Loucy (cell line): ENCODE measurements at regions not wholly inside any gene's neighbourhood (a gene's known extent, or its start where the extent isn't known, plus 50 kb on each side); places are given as distances from the start of the nearest gene placed in this dataset.

Experiments
- H2AFZ ChIP-seq: fragments of 200-600 bp; sonication (generic); 2 replicates; pipeline ENCODE4 v1.6.0; 2016; ENCODE audit warnings: antibody characterized with exemption, mild to moderate bottlenecking, low read length, moderate library complexity
- H3F3A ChIP-seq: fragments of 200-600 bp; 2 replicates; pipeline ENCODE4 v1.6.0; 2016; ENCODE audit warnings: antibody characterized with exemption, low read depth, mild to moderate bottlenecking
- H3K27me3 ChIP-seq: fragments of 200-600 bp; sonication (generic); 2 replicates; pipeline ENCODE4 v1.6.1; 2014; ENCODE audit warnings: low read length, mild to moderate bottlenecking; ENCODE audit not compliant: insufficient read depth, poor library complexity, severe bottlenecking
- H3K36me3 ChIP-seq: fragments of 200-600 bp; sonication (generic); 2 replicates; pipeline ENCODE4 v1.6.1; 2016; ENCODE audit warnings: low read length; ENCODE audit not compliant: insufficient read depth
- H3K4me1 ChIP-seq: fragments of 200-600 bp; sonication (generic); 2 replicates; pipeline ENCODE4 v1.5.1; 2014; ENCODE audit warnings: low read length, mild to moderate bottlenecking; ENCODE audit not compliant: insufficient read depth, poor library complexity, severe bottlenecking
- H3K4me2 ChIP-seq: fragments of 200-600 bp; sonication (generic); 2 replicates; pipeline ENCODE4 v1.6.0; 2014; ENCODE audit warnings: antibody characterized with exemption, low read length, low read depth, mild to moderate bottlenecking; ENCODE audit not compliant: poor library complexity, severe bottlenecking
- H3K4me3 ChIP-seq: fragments of 200-600 bp; sonication (generic); 2 replicates; pipeline ENCODE4 v1.5.1; 2014; ENCODE audit warnings: low read length, mild to moderate bottlenecking, mixed read lengths; ENCODE audit not compliant: poor library complexity, severe bottlenecking
- H3K79me2 ChIP-seq: fragments of 200-600 bp; sonication (generic); 2 replicates; pipeline ENCODE4 v1.6.1; 2014; ENCODE audit warnings: low read length; ENCODE audit not compliant: insufficient read depth
- H3K9ac ChIP-seq: fragments of 200-600 bp; sonication (generic); 2 replicates; pipeline ENCODE4 v1.6.0; 2014; ENCODE audit warnings: mild to moderate bottlenecking, low read depth, low read length, moderate library complexity; ENCODE audit not compliant: poor library complexity, severe bottlenecking
- H3K9me2 ChIP-seq: fragments of 200-600 bp; sonication (generic); replicated peaks from 2 replicates; pipeline ENCODE4 v1.6.1; 2016; ENCODE audit warnings: low read depth, low read length, mixed read lengths
- H3K9me3 ChIP-seq: fragments of 200-600 bp; sonication (generic); 2 replicates; pipeline ENCODE4 v1.6.1; 2014; ENCODE audit warnings: mild to moderate bottlenecking, antibody characterized with exemption, low read length, low read depth; ENCODE audit not compliant: insufficient read depth
- H4K20me1 ChIP-seq: fragments of 200-600 bp; sonication (generic); 2 replicates; pipeline ENCODE4 v1.6.0; 2014; ENCODE audit warnings: antibody characterized with exemption, low read length, mild to moderate bottlenecking; ENCODE audit not compliant: insufficient read depth, poor library complexity, severe bottlenecking
- EZH2phosphoT487 ChIP-seq: fragments of 200-600 bp; IDR thresholded peaks from 2 replicates; pipeline ENCODE4 v1.6.1; 2018; ENCODE audit warnings: antibody characterized with exemption, mild to moderate bottlenecking, moderate library complexity, borderline replicate concordance
- TF ChIP-seq, protein P1 (sequence below): fragments of 200-600 bp; sonication (generic); conservative IDR thresholded peaks from 2 replicates; pipeline ENCODE4 v1.5.1; 2014; ENCODE audit warnings: mild to moderate bottlenecking, antibody characterized with exemption, low read length

GRCh38 chr5:173831196-173831914 is 56.8 kb upstream of the CPEB4 start:
- Histone ChIP-seq H3K9ac (no peak overlapping the region), H3K4me2 (no peak overlapping the region), H3K79me2 (no peaks in the 10 kb centered on the region), H3K36me3 (no peaks in the 10 kb centered on the region), H3K9me2 (no peaks in the 10 kb centered on the region), H3F3A (no peaks in the 10 kb centered on the region), H3K4me3 (no peak overlapping the region), H3K9me3 (no peaks in the 10 kb centered on the region), H4K20me1 (no peaks in the 10 kb centered on the region), H3K4me1 (no peaks in the 10 kb centered on the region), H2AFZ (no peak overlapping the region), H3K27me3 (no peaks in the 10 kb centered on the region)
- TF ChIP-seq, protein P1, sequence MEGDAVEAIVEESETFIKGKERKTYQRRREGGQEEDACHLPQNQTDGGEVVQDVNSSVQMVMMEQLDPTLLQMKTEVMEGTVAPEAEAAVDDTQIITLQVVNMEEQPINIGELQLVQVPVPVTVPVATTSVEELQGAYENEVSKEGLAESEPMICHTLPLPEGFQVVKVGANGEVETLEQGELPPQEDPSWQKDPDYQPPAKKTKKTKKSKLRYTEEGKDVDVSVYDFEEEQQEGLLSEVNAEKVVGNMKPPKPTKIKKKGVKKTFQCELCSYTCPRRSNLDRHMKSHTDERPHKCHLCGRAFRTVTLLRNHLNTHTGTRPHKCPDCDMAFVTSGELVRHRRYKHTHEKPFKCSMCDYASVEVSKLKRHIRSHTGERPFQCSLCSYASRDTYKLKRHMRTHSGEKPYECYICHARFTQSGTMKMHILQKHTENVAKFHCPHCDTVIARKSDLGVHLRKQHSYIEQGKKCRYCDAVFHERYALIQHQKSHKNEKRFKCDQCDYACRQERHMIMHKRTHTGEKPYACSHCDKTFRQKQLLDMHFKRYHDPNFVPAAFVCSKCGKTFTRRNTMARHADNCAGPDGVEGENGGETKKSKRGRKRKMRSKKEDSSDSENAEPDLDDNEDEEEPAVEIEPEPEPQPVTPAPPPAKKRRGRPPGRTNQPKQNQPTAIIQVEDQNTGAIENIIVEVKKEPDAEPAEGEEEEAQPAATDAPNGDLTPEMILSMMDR: no peak
- no peak for TF ChIP-seq EZH2phosphoT487

GRCh38 chr5:173832386-173832785 is 55.8 kb upstream of the CPEB4 start:
- Histone ChIP-seq H3K9me3 (no peaks in the 10 kb centered on the region), H4K20me1 (no peaks in the 10 kb centered on the region), H3K79me2 (no peaks in the 10 kb centered on the region), H3K36me3 (no peaks in the 10 kb centered on the region), H3K4me1 (no peaks in the 10 kb centered on the region), H2AFZ (no peak overlapping the region), H3K9me2 (no peaks in the 10 kb centered on the region), H3K27me3 (no peaks in the 10 kb centered on the region), H3K4me3 (no peak overlapping the region), H3K9ac (no peak overlapping the region), H3F3A (no peaks in the 10 kb centered on the region), H3K4me2 (no peak overlapping the region)
- TF ChIP-seq EZH2phosphoT487: no peak
- TF ChIP-seq, protein P1: no peak

- Histone ChIP-seq H3K4me2 (no peak overlapping the region), H3K9ac (no peak overlapping the region), H3K9me2 (no peaks in the 10 kb centered on the region), H3K9me3 (no peaks in the 10 kb centered on the region), H3K4me3 (no peak overlapping the region), H3K79me2 (no peaks in the 10 kb centered on the region), H4K20me1 (no peaks in the 10 kb centered on the region), H3K4me1 (no peaks in the 10 kb centered on the region), H3K36me3 (no peaks in the 10 kb centered on the region), H3F3A (no peaks in the 10 kb centered on the region), H2AFZ (no peak overlapping the region), H3K27me3 (no peaks in the 10 kb centered on the region)
- no peak for TF ChIP-seq EZH2phosphoT487
- TF ChIP-seq, protein P1: no peak
Observed at GRCh38 chr5:173833196-173833985, 54.8 kb upstream of the CPEB4 start.
